ENCODE measurements at regions not wholly inside any gene's neighbourhood (a gene's known extent, or its start where the extent isn't known, plus 50 kb on each side); places are given as distances from the start of the nearest gene placed in this dataset.

- no peak for DNase-seq (ENCODE audit: extremely low read depth in 1 of 4, low spot score in 3 of 4)
- POLR2A ChIA-PET: interaction anchor here (0.7 kb wide), 1 partner anchor 880 kb away, joined by 3 read pairs; no protein-coding TSS in a partner anchor
- no peaks in the 10 kb centered on the region; the same call in 1 of the 2 replicates for H3K9me3 ChIP-seq (replicated peaks; ENCODE audit: control insufficient read depth, insufficient read depth, low read depth, low read length)
Measured at GRCh38 chr5:144771802-144772201, 601.1 kb downstream of the KCTD16 start.

More at GRCh38 chr5:144771802-144772201, 601.1 kb downstream of the KCTD16 start:
- H3K4me2 ChIP-seq (ENCODE audit: insufficient read depth, low read length): no peak overlapping the region
- BruUV-seq (replicated peaks): no TSS peak
- no peaks in the 10 kb centered on the region for H4K20me1 ChIP-seq (replicated peaks; ENCODE audit: control insufficient read depth, insufficient read depth, low read length)
- FAIRE-seq: no peak
- ATAC-seq: no peak
- H3K9me1 ChIP-seq (ENCODE audit: control insufficient read depth, insufficient read depth, low read length): no peaks in the 10 kb centered on the region
- no peaks in the 10 kb centered on the region for H3K27me3 ChIP-seq (ENCODE audit: control insufficient read depth in 2 of 2, insufficient read depth in 2 of 2, low read length in 2 of 2)
- in situ Hi-C loops (cut with MboI) (no loop called here), intact Hi-C loops (cut with micrococcal nuclease) (no loop called here)
- H3K9ac ChIP-seq (ENCODE audit: insufficient read depth in 1 of 2, low read depth in 2 of 2, low read length in 2 of 2): no peak overlapping the region
- no peaks in the 10 kb centered on the region for H3K79me2 ChIP-seq (ENCODE audit: control insufficient read depth, insufficient read depth, low read length)
- no peak overlapping the region for H3K4me3 ChIP-seq
- WGBS (ENCODE audit: insufficient coverage, low coverage, missing lambda C conversion rate): 0% methylated on average over 2 of the region's 2 CpGs
- no peaks in the 10 kb centered on the region for H3K4me1 ChIP-seq (replicated peaks in 1 of 2; ENCODE audit: control insufficient read depth in 2 of 2, insufficient read depth in 2 of 2, low read length in 2 of 2)
- no peak overlapping the region for H2AFZ ChIP-seq (ENCODE audit: low read depth, low read length)
- no peak for TF ChIP-seq KAT7 (CRISPR knock-in tag; IDR thresholded peaks at IDR 0.05; ENCODE audit: borderline replicate concordance)
- TF ChIP-seq SETDB1 (IDR thresholded peaks at IDR 0.05; ENCODE audit: low read length): no peak
- no peak for TF ChIP-seq TRIM28 (IDR thresholded peaks at IDR 0.05)
- TF ChIP-seq FOXA3 (CRISPR knock-in tag; conservative IDR thresholded peaks at IDR 0.05 in 1 of 2, IDR thresholded peaks at IDR 0.05 in 1 of 2): no peak
- TF ChIP-seq NR2C2 (CRISPR knock-in tag; IDR thresholded peaks at IDR 0.05): no peak
- no peak for TF ChIP-seq NR2C2 (tag; IDR thresholded peaks at IDR 0.05)
- TF ChIP-seq ARID2 (IDR thresholded peaks at IDR 0.05): no peak
- TF ChIP-seq MECOM (CRISPR knock-in tag; IDR thresholded peaks at IDR 0.05): no peak
- no peak for TF ChIP-seq ATF1 (CRISPR knock-in tag; IDR thresholded peaks at IDR 0.05)
- no peak for TF ChIP-seq ATF1 (tag; IDR thresholded peaks at IDR 0.05)
- TF ChIP-seq E2F4 (CRISPR knock-in tag; IDR thresholded peaks at IDR 0.05; ENCODE audit: low read depth): no peak
- no peak for TF ChIP-seq ZNF354B (CRISPR knock-in tag; IDR thresholded peaks at IDR 0.05)
- no peak for TF ChIP-seq ZBTB8A (IDR thresholded peaks at IDR 0.05; ENCODE audit: partially characterized antibody)
- no peak for TF ChIP-seq PURB (CRISPR knock-in tag; IDR thresholded peaks at IDR 0.05; ENCODE audit: low read depth)
- H3K27ac ChIP-seq (ENCODE audit: extremely low read depth, low read depth, low read length): no peak overlapping the region
- no peaks in the 10 kb centered on the region for H3K36me3 ChIP-seq (ENCODE audit: control insufficient read depth, insufficient read depth, low read length)
- CTCF ChIA-PET (ENCODE audit: low intra/inter-chr PET ratio): no interaction called here

All from K562 (cell line).